Femur (tissue), 1 donor: ENCODE measurements at regions not wholly inside any gene's neighbourhood (a gene's known extent, or its start where the extent isn't known, plus 50 kb on each side); places are given as distances from the start of the nearest gene placed in this dataset.

Experiments
- DNase-seq: peaks from one replicate; pipeline ENCODE4 v3.0.0-alpha.2; 2017

GRCh38 chr11:116598036-116598435, 174.8 kb downstream of the BUD13 start:
- DNase-seq: no peak

- DNase-seq: no peak
Observed at GRCh38 chr11:116596346-116597260, 176.2 kb downstream of the BUD13 start.

- DNase-seq: no peak
Observed at GRCh38 chr11:116595305-116595880, 177.4 kb downstream of the BUD13 start.

GRCh38 chr11:116590844-116591570, 181.8 kb downstream of the BUD13 start:
- DNase-seq: no peak

- DNase-seq: no peak
Observed at GRCh38 chr11:116589402-116589801, 183.4 kb downstream of the BUD13 start.

GRCh38 chr11:116586392-116586791, 186.4 kb downstream of the BUD13 start:
- no peak for DNase-seq

GRCh38 chr11:116582571-116582970, 190.2 kb downstream of the BUD13 start:
- DNase-seq: no peak

GRCh38 chr11:116581349-116581748, 191.4 kb downstream of the BUD13 start:
- no peak for DNase-seq

- no peak for DNase-seq
Observed at GRCh38 chr11:116580799-116581198, 192.0 kb downstream of the BUD13 start.

- no peak for DNase-seq
Observed at GRCh38 chr11:116579857-116580727, 192.7 kb downstream of the BUD13 start.

- DNase-seq: peak; percentile 59
Observed at GRCh38 chr11:116579031-116579653, 193.6 kb downstream of the BUD13 start.

- DNase-seq: no peak
Observed at GRCh38 chr11:116577956-116578355, 194.8 kb downstream of the BUD13 start.

- DNase-seq: no peak
Observed at GRCh38 chr11:116577273-116577672, 195.5 kb downstream of the BUD13 start.

GRCh38 chr11:116576526-116576925, 196.3 kb downstream of the BUD13 start:
- DNase-seq: no peak

- no peak for DNase-seq
Observed at GRCh38 chr11:116567721-116568242, 205.0 kb downstream of the BUD13 start.

- no peak for DNase-seq
Observed at GRCh38 chr11:116563712-116564047, 209.1 kb downstream of the BUD13 start.

- no peak for DNase-seq
Observed at GRCh38 chr11:116563028-116563711, 209.6 kb downstream of the BUD13 start.

GRCh38 chr11:116560589-116560988, 212.2 kb downstream of the BUD13 start:
- no peak for DNase-seq

- no peak for DNase-seq
Observed at GRCh38 chr11:116558504-116559211, 214.1 kb downstream of the BUD13 start.

- no peak for DNase-seq
Observed at GRCh38 chr11:116557282-116557681, 215.5 kb downstream of the BUD13 start.

GRCh38 chr11:116556483-116556882, 216.3 kb downstream of the BUD13 start:
- no peak for DNase-seq
